Sigmoid colon (tissue), 6 donors: ENCODE measurements at regions not wholly inside any gene's neighbourhood (a gene's known extent, or its start where the extent isn't known, plus 50 kb on each side); places are given as distances from the start of the nearest gene placed in this dataset.

Source experiments
- DNase-seq: peaks from one replicate; pipeline ENCODE4 v3.0.0-alpha.2; 2019
- H3K27ac ChIP-seq, 4 donors: fragments of 200-600 bp; sonication (generic); one replicate each; pipeline ENCODE4 v1.5.1; 2016 to 2019; ENCODE audit warnings: mild to moderate bottlenecking in 1 of 4
- H3K27me3 ChIP-seq, 3 donors: fragments of 200-600 bp; sonication (generic); one replicate each; pipeline ENCODE4 v1.5.1; 2019; ENCODE audit warnings: mild to moderate bottlenecking in 1 of 3
- H3K36me3 ChIP-seq, 4 donors: fragments of 200-600 bp; sonication (generic); one replicate each; pipeline ENCODE4 v1.5.1; 2016 to 2019
- H3K4me1 ChIP-seq, 4 donors: fragments of 200-600 bp; sonication (generic); one replicate each; pipeline ENCODE4 v1.5.1; 2017 to 2019
- H3K4me3 ChIP-seq, 4 donors: fragments of 200-600 bp; sonication (generic); one replicate each; pipeline ENCODE4 v1.5.1; 2017 to 2019; ENCODE audit warnings: mild to moderate bottlenecking in 2 of 4, moderate library complexity in 1 of 4
- H3K9me3 ChIP-seq, 4 donors: fragments of 200-600 bp in 3 of 4; sonication (generic) in 3 of 4; one replicate each; pipeline versions ENCODE4 v1.5.1 to v1.6.1; 2013 to 2019
- EP300 ChIP-seq, 4 donors: sonication (generic); formaldehyde crosslinking; IDR thresholded peaks; one replicate each; pipeline ENCODE4 v1.6.1; 2017; ENCODE audit warnings: antibody characterized with exemption in 4 of 4
- POLR2A ChIP-seq, 2 donors: fragments of 450-650 bp; IDR thresholded peaks; one replicate each; pipeline ENCODE4 v1.6.1; 2016; ENCODE audit warnings: antibody characterized with exemption in 2 of 2, mild to moderate bottlenecking in 2 of 2, moderate library complexity in 2 of 2
- POLR2AphosphoS5 ChIP-seq, 4 donors: sonication (generic); formaldehyde crosslinking; IDR thresholded peaks; one replicate each; pipeline ENCODE4 v1.6.1; 2017; ENCODE audit warnings: antibody characterized with exemption in 4 of 4
- WGBS, 2 donors: extraction: QIAGEN DNeasy Blood & Tissue Kit; methylation state at CpG; one replicate each; pipeline ENCODE4 v1.1.7; 2013; 5-methylcytosine and 5-hydroxymethylcytosine counted together
- intact Hi-C: fragments of 100-400 bp; cut with DNase I; formaldehyde crosslinking; loops from one replicate; pipeline ENCODE4 v1.15.1; 2023
- TF ChIP-seq, protein P1 (sequence below), 4 experiments: fragments of 450-650 bp in 3 of 4; fragments of 200-600 bp in 1 of 4; IDR thresholded peaks; one replicate each; pipeline ENCODE4 v1.5.1; 2016 to 2019; ENCODE audit warnings: antibody characterized with exemption in 4 of 4, mild to moderate bottlenecking in 3 of 4, moderate library complexity in 2 of 4
- donor health status: healthy with polysubstance abuse.
- donor health status: healthy.

DNA sequence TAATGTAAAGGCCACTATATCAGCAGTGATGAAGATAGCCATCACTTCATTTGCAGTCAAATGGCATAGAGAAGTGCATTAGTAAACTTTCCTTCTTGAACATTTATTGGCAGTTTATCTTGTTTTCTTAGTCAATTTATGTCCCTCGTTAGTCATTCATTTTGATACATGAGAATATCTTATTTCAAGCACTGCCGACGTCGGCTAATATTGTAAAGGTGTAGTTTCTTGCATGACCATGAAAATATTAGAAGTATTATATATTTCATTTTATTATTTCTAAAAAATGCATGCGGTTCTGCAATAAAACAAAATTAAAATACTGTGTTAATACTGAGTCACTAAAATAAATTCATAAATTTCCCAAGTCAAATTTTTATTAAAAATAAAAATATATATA is 751.6 kb upstream of the ROBO1 start:
- TF ChIP-seq, protein P1, sequence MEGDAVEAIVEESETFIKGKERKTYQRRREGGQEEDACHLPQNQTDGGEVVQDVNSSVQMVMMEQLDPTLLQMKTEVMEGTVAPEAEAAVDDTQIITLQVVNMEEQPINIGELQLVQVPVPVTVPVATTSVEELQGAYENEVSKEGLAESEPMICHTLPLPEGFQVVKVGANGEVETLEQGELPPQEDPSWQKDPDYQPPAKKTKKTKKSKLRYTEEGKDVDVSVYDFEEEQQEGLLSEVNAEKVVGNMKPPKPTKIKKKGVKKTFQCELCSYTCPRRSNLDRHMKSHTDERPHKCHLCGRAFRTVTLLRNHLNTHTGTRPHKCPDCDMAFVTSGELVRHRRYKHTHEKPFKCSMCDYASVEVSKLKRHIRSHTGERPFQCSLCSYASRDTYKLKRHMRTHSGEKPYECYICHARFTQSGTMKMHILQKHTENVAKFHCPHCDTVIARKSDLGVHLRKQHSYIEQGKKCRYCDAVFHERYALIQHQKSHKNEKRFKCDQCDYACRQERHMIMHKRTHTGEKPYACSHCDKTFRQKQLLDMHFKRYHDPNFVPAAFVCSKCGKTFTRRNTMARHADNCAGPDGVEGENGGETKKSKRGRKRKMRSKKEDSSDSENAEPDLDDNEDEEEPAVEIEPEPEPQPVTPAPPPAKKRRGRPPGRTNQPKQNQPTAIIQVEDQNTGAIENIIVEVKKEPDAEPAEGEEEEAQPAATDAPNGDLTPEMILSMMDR (IDR thresholded peaks at IDR 0.05) = no peak
- TF ChIP-seq POLR2AphosphoS5 (IDR thresholded peaks at IDR 0.05) (no peak), EP300 (IDR thresholded peaks at IDR 0.05) (no peak), POLR2A (IDR thresholded peaks at IDR 0.05) (no peak)
- intact Hi-C loops = no loop called here
- Histone ChIP-seq H3K4me1 (no peaks in the 10 kb centered on the region), H3K36me3 (no peaks in the 10 kb centered on the region), H3K4me3 (no peak overlapping the region), H3K9me3 (no peaks in the 10 kb centered on the region), H3K27ac (no peak overlapping the region), H3K27me3 (no peaks in the 10 kb centered on the region)
- DNase-seq = no peak
- 90 to 93% methylated on average over 5 of the region's 5 CpGs for WGBS, 2 donors

DNA sequence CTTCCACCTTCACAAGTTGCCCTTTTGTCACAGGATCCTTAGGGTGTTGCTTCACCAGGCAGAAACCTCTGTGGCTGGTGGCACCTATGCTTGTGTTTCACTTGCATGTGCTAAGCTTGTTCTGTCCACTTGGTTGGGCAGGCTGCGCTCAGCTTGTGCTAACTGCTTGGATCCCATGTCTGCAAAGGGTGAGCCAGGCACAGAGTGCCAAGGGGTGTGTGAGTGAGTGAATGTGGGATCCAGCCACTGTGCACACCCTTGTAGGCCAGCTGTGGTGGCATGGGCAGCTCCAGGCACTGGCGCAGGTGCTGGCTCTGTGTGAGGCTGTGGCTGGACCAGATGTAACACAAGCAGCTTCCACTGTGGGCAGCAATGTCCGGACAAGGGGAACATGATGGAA is 728.7 kb upstream of the ROBO1 start:
- no peak for TF ChIP-seq POLR2AphosphoS5 (IDR thresholded peaks at IDR 0.05)
- TF ChIP-seq POLR2A (IDR thresholded peaks at IDR 0.05) = no peak
- TF ChIP-seq EP300 (IDR thresholded peaks at IDR 0.05) = no peak
- TF ChIP-seq, protein P1 (IDR thresholded peaks at IDR 0.05) = no peak
- H3K27ac ChIP-seq = no peak overlapping the region
- no peaks in the 10 kb centered on the region for H3K4me1 ChIP-seq
- H3K36me3 ChIP-seq = no peaks in the 10 kb centered on the region
- no peaks in the 10 kb centered on the region for H3K27me3 ChIP-seq
- no peak overlapping the region for H3K4me3 ChIP-seq
- 88 to 91% methylated on average over 3 of the region's 3 CpGs for WGBS, 2 donors
- no peaks in the 10 kb centered on the region for H3K9me3 ChIP-seq
- no peak for DNase-seq
- intact Hi-C loops = no loop called here

GRCh38 chr3:80492162-80492561 is 724.4 kb upstream of the ROBO1 start:
- Histone ChIP-seq H3K9me3 (no peaks in the 10 kb centered on the region), H3K27ac (no peak overlapping the region), H3K36me3 (no peaks in the 10 kb centered on the region), H3K4me3 (no peak overlapping the region), H3K4me1 (no peaks in the 10 kb centered on the region), H3K27me3 (no peaks in the 10 kb centered on the region)
- DNase-seq = no peak
- intact Hi-C loops = no loop called here
- TF ChIP-seq POLR2A (IDR thresholded peaks at IDR 0.05) = no peak
- TF ChIP-seq, protein P1 (IDR thresholded peaks at IDR 0.05) = no peak

GRCh38 chr3:80472961-80473360 is 705.2 kb upstream of the ROBO1 start:
- TF ChIP-seq EP300 (IDR thresholded peaks at IDR 0.05) (no peak), POLR2AphosphoS5 (IDR thresholded peaks at IDR 0.05) (no peak), POLR2A (IDR thresholded peaks at IDR 0.05) (no peak)
- TF ChIP-seq, protein P1 (IDR thresholded peaks at IDR 0.05) = no peak

DNA sequence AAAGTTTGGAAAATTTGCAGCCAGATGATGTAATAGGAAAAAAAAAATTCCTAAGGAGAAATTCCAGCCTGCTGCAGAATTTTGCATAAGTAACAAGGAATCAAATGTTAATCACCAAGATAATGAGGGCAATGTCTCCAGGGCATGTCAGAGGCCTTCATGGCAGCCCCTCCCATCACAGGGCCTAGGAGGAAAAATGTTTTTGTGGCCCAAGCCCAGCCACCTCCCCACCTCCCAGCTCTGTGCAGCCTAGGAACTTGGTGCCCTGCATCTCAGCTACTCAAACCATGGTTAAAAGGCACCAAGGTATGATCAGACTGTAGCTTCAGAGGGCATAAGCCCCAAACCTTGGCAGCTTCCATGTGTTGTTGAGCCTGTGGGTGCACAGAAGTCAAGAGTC is 704.7 kb upstream of the ROBO1 start:
- no peak for DNase-seq
- intact Hi-C loops = no loop called here
- no peaks in the 10 kb centered on the region for H3K9me3 ChIP-seq
- no peak for TF ChIP-seq EP300 (IDR thresholded peaks at IDR 0.05)
- TF ChIP-seq, protein P1 (IDR thresholded peaks at IDR 0.05) = no peak
- no peak for TF ChIP-seq POLR2AphosphoS5 (IDR thresholded peaks at IDR 0.05)
- no peak for TF ChIP-seq POLR2A (IDR thresholded peaks at IDR 0.05)
- no peak overlapping the region for H3K4me3 ChIP-seq
- no peaks in the 10 kb centered on the region for H3K4me1 ChIP-seq
- no peak overlapping the region for H3K27ac ChIP-seq
- no peaks in the 10 kb centered on the region for H3K27me3 ChIP-seq
- H3K36me3 ChIP-seq = no peaks in the 10 kb centered on the region

More at GRCh38 chr3:80472961-80473360, 705.2 kb upstream of the ROBO1 start:
- no peaks in the 10 kb centered on the region for H3K27me3 ChIP-seq
- H3K4me3 ChIP-seq = no peak overlapping the region
- no peaks in the 10 kb centered on the region for H3K9me3 ChIP-seq
- DNase-seq = no peak
- intact Hi-C loops = no loop called here
- 42 to 62% methylated on average over 1 of the region's 1 CpG for WGBS, 2 donors
- H3K4me1 ChIP-seq = no peaks in the 10 kb centered on the region
- no peaks in the 10 kb centered on the region for H3K36me3 ChIP-seq
- H3K27ac ChIP-seq = no peak overlapping the region
